ENCODE measurements at regions not wholly inside any gene's neighbourhood (a gene's known extent, or its start where the extent isn't known, plus 50 kb on each side); places are given as distances from the start of the nearest gene placed in this dataset.

- TF ChIP-seq CTCF (IDR thresholded peaks at IDR 0.05) (no peak), POLR2A (IDR thresholded peaks at IDR 0.05) (no peak)
Observed at GRCh38 chr1:113247782-113248181, 142.5 kb upstream of the MAGI3 start.

Measured in Peyer's patch (tissue), 4 donors.